Ovary (tissue), 7 donors: ENCODE measurements at regions not wholly inside any gene's neighbourhood (a gene's known extent, or its start where the extent isn't known, plus 50 kb on each side); places are given as distances from the start of the nearest gene placed in this dataset.

Source experiments
- DNase-seq, 5 donors: peaks; one replicate each; pipeline ENCODE4 v3.0.0-alpha.2; 2019 to 2020
- H3K27ac ChIP-seq, 2 donors: fragments of 200-600 bp; one replicate each; pipeline versions ENCODE4 v1.5.1 to v1.8.0; 2019 to 2022
- H3K27me3 ChIP-seq: fragments of 200-600 bp; one replicate; pipeline ENCODE4 v1.8.0; 2022
- H3K36me3 ChIP-seq: fragments of 200-600 bp; sonication (generic); one replicate; pipeline ENCODE4 v1.5.1; 2019
- H3K4me1 ChIP-seq: one replicate; pipeline ENCODE4 v1.8.1; 2013; ENCODE audit warnings: mild to moderate bottlenecking, moderate library complexity; ENCODE audit not compliant: insufficient read depth
- H3K4me3 ChIP-seq: fragments of 200-600 bp; sonication (generic); one replicate; pipeline ENCODE4 v1.5.1; 2017
- H3K9me3 ChIP-seq, 2 donors: fragments of 200-600 bp in 1 of 2; sonication (generic) in 1 of 2; one replicate each; pipeline versions ENCODE4 v1.5.1 to v1.8.1; 2013 to 2019; ENCODE audit warnings: mild to moderate bottlenecking in 1 of 2, moderate library complexity in 1 of 2
- EP300 ChIP-seq: sonication (generic); formaldehyde crosslinking; IDR thresholded peaks from one replicate; pipeline ENCODE4 v1.6.1; 2017; ENCODE audit warnings: antibody characterized with exemption
- POLR2A ChIP-seq: fragments of 450-650 bp; IDR thresholded peaks from one replicate; pipeline ENCODE4 v1.6.1; 2017; ENCODE audit warnings: antibody characterized with exemption, mild to moderate bottlenecking, moderate library complexity
- WGBS, 3 donors: extraction: QIAGEN DNeasy Blood & Tissue Kit in 1 of 3; methylation state at CpG; one replicate each; pipeline versions ENCODE4 v1.1.5 to v1.1.7; 2013 to 2017; 5-methylcytosine and 5-hydroxymethylcytosine counted together
- intact Hi-C, 4 donors: fragments of 100-400 bp; cut with DNase I; formaldehyde crosslinking; loops; one replicate each; pipeline versions ENCODE4 v1.11.0 to v1.15.1; 2022 to 2023
- TF ChIP-seq, protein P1 (sequence below), 3 donors: fragments of 450-650 bp in 2 of 3; fragments of 200-600 bp in 1 of 3; IDR thresholded peaks; one replicate each; pipeline versions ENCODE4 v1.5.1 to v1.8.0; 2016 to 2022; ENCODE audit warnings: antibody characterized with exemption in 3 of 3, mild to moderate bottlenecking in 1 of 3
- donor health status: DM: no; HTN: no; CAD: no; lungs with moderate emphysema.
- donor health status: DM: no; HTN: no; CAD: no.
- donor health status: Bipolar disorder and iron deficiency.
- donor health status: DM: no; HTN: no; CAD: no.
- donor health status: DM: yes; HTN: yes; CAD: no.

- WGBS, 3 donors, result 92 to 96% (median 95%) methylated on average over 3 of the region's 3 CpGs
- TF ChIP-seq EP300 (no peak), POLR2A (no peak)
- TF ChIP-seq, protein P1, sequence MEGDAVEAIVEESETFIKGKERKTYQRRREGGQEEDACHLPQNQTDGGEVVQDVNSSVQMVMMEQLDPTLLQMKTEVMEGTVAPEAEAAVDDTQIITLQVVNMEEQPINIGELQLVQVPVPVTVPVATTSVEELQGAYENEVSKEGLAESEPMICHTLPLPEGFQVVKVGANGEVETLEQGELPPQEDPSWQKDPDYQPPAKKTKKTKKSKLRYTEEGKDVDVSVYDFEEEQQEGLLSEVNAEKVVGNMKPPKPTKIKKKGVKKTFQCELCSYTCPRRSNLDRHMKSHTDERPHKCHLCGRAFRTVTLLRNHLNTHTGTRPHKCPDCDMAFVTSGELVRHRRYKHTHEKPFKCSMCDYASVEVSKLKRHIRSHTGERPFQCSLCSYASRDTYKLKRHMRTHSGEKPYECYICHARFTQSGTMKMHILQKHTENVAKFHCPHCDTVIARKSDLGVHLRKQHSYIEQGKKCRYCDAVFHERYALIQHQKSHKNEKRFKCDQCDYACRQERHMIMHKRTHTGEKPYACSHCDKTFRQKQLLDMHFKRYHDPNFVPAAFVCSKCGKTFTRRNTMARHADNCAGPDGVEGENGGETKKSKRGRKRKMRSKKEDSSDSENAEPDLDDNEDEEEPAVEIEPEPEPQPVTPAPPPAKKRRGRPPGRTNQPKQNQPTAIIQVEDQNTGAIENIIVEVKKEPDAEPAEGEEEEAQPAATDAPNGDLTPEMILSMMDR (IDR thresholded peaks at IDR 0.05), result no peak
- H3K36me3 ChIP-seq, result no peaks in the 10 kb centered on the region
- no peaks in the 10 kb centered on the region for H3K4me1 ChIP-seq
- no peak overlapping the region for H3K4me3 ChIP-seq
- no peaks in the 10 kb centered on the region for H3K27me3 ChIP-seq
- intact Hi-C loops, result loop anchor here in 1 of 4 donors (10.0 kb wide), 1 partner anchor 551 kb away; no protein-coding TSS in a partner anchor
- H3K9me3 ChIP-seq, result no peaks in the 10 kb centered on the region
- no peak overlapping the region for H3K27ac ChIP-seq
- no peak for DNase-seq
These were observed 218.4 kb downstream of the ANAPC1 start for GRCh38 chr2:111665551-111666116.

DNA sequence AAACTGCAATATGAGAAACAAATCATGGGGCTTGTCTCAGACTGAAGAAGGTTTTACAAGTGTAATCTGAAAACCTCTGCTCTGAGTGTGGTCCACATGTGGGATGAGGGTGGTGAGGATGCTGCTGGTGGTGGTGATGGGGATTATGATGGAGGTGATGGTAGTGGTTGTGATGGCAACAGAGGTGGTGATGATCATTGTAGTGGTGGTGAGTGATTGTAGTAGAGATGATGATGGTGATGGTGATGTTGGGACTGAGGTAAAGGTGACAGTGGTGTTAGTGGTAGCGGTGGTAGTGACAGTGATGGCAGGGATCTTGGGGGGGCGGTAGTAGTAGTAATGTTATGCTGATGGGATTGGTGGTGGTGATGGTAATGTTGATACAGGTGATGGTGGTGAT lies 217.8 kb downstream of the ANAPC1 start:
- TF ChIP-seq POLR2A (no peak), EP300 (no peak)
- TF ChIP-seq, protein P1 (IDR thresholded peaks at IDR 0.05), result no peak
- H3K9me3 ChIP-seq, result no peaks in the 10 kb centered on the region
- no peaks in the 10 kb centered on the region for H3K27me3 ChIP-seq
- intact Hi-C loops, result loop anchor here in 1 of 4 donors (10.0 kb wide), 1 partner anchor 551 kb away; no protein-coding TSS in a partner anchor
- no peaks in the 10 kb centered on the region for H3K4me1 ChIP-seq
- no peaks in the 10 kb centered on the region for H3K36me3 ChIP-seq
- no peak for DNase-seq
- 96 to 99% (median 97%) methylated on average over 2 of the region's 2 CpGs for WGBS, 3 donors
- H3K4me3 ChIP-seq, result no peak overlapping the region
- no peak overlapping the region for H3K27ac ChIP-seq

GRCh38 chr2:111667001-111667400 lies 217.0 kb downstream of the ANAPC1 start:
- H3K36me3 ChIP-seq, result no peaks in the 10 kb centered on the region
- intact Hi-C loops, result loop anchor here in 1 of 4 donors (10.0 kb wide), 1 partner anchor 552 kb away; no protein-coding TSS in a partner anchor
- no peak for TF ChIP-seq EP300
- no peak for TF ChIP-seq POLR2A
- TF ChIP-seq, protein P1 (IDR thresholded peaks at IDR 0.05), result no peak
- H3K9me3 ChIP-seq, result no peaks in the 10 kb centered on the region
- DNase-seq, result no peak
- H3K27ac ChIP-seq, result no peak overlapping the region
- no peak overlapping the region for H3K4me3 ChIP-seq
- 81 to 88% (median 83%) methylated on average over 8 of the region's 8 CpGs for WGBS, 3 donors
- no peaks in the 10 kb centered on the region for H3K4me1 ChIP-seq
- no peaks in the 10 kb centered on the region for H3K27me3 ChIP-seq

DNA sequence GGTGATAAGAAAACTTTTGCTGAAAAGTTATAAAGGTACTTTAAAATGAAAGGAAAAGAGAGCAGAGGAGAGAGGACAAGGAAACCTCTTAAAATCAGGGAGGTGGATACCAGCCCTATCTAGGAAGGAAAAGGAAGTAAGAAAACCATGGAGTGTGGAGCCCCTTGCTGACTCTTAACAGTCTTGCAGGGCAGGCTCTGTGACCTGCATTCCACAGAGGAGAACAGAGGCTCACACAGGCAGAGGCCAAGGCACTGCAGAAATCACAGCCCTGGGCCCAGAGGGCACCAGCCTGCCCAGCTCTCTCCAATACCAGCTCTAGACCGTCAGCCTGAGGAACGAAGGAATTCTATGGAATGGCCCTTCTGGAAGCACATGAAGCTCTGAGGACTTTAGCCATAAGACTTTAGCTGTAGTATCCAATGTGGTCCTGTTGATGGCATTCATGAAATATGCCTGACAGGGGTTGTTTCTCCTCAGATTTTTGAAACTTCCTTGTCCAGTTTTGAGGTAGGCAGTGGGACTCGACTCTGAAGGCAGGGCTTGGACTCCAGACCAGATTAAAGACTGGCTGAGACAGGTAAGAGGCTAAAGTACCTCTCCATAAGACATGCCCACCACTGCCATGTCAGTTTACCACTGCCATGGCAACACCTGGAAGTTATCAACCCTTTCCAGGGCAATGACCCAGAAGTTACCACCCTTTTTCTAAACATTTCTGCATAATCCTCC lies 216.3 kb downstream of the ANAPC1 start:
- intact Hi-C loops, result loop anchor here in 1 of 4 donors (10.0 kb wide), 1 partner anchor 553 kb away; no protein-coding TSS in a partner anchor
- Histone ChIP-seq H3K27me3 (no peaks in the 10 kb centered on the region), H3K27ac (no peak overlapping the region), H3K36me3 (no peaks in the 10 kb centered on the region), H3K9me3 (no peaks in the 10 kb centered on the region), H3K4me1 (no peaks in the 10 kb centered on the region), H3K4me3 (no peak overlapping the region)
- DNase-seq, result no peak
- 62 to 83% (median 66%) methylated on average over 3 of the region's 3 CpGs for WGBS, 3 donors
- TF ChIP-seq EP300 (no peak), POLR2A (no peak)
- TF ChIP-seq, protein P1 (IDR thresholded peaks at IDR 0.05), result peak in 1 of 3 donors; percentile 22
